ENCODE measurements at regions not wholly inside any gene's neighbourhood (a gene's known extent, or its start where the extent isn't known, plus 50 kb on each side); places are given as distances from the start of the nearest gene placed in this dataset.

DNA sequence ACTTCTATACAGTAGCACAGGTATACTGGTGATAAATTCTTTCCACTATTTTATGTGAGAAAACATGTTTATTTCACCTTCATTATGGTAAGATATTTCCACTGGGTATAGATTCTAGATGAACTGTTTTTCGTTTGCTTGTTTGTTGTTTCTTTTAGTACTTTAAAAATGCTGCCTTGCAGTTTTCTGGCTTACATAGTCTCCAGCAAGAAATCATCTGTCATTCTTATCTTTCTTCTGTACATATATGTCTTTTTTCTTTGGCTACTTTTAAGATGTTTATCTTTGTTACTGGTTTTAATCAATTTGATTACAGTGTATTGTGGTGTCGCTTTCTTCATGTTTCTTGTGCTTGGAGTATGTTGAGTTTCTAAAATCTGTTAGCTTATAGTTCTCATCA is 333.3 kb upstream of the HTR2A start:
- DNase-seq: no peak

- DNase-seq: no peak
Measured at GRCh38 chr13:47226516-47226915, 329.7 kb upstream of the HTR2A start.

DNA sequence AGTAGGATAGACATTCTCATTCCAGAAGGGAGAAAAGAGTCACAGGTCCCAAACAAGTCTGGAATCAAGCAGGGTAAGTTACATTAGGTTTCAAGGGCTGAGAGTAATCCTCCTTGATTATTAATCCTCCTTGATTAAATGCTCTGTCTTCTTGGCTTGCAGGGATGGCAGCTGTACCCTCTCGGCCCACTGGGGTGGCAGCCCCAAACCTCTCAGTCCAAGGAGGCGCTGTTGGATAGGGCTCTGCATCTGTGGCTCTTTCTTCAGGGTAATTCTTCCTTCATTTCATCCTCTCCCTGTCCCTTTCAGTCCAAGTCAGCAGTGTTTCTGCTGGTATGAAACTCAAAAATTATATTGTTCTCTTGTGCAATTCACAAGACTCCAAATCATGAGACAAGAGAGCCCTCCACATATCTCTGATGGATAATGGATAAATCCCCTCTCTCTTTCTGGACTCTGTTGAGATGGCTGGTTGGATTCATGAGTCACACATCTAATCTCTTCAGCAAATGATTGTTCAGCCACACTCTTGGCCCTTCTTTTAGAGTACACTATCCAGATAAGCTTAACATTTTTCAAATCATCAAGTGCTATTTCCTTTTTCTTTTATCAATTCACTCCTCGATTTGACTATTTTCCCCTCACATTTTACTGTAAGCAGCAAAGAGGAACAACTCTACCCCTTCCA is 323.7 kb upstream of the HTR2A start:
- no peak for DNase-seq

DNA sequence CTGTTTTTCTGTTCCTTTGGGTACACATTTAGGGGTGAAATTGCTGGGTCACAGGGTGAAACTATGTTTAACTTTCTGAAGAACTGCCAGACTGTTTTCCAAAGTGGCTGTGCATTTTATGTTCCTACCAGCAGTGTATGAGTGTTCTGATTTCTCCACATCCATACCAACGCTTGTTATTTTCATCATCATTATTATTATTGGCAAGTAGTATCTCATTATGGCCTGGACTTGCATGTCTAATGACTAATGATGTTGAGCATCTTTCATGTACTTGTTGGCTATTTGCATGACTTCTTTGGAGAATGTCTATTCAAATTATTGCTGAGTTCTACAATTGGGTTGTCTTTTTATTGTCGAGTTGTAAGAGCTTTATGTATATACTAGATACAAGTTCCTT is 321.8 kb upstream of the HTR2A start:
- DNase-seq: no peak

GRCh38 chr13:47216176-47216822 is 319.4 kb upstream of the HTR2A start:
- no peak for DNase-seq

GRCh38 chr13:47215736-47216135 is 318.9 kb upstream of the HTR2A start:
- DNase-seq: no peak

DNA sequence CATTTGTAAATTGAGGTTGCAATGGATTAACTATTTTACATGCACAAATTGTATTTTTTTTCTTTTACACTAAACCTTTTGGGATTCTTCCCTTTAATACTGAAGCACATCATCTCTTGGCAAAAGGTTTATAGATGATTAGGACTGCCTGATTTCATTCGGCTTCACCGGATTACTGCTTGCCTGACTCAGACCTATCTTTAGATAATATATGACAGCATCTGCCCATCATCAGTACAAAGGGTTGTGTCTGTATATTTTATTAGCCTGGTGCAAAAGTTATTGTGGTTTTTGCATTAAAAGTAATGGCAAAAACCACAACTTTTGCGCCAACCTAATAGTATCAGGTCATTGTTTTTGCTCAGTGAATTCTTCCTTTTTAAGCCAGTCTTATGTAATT is 316.2 kb upstream of the HTR2A start:
- DNase-seq: no peak

DNA sequence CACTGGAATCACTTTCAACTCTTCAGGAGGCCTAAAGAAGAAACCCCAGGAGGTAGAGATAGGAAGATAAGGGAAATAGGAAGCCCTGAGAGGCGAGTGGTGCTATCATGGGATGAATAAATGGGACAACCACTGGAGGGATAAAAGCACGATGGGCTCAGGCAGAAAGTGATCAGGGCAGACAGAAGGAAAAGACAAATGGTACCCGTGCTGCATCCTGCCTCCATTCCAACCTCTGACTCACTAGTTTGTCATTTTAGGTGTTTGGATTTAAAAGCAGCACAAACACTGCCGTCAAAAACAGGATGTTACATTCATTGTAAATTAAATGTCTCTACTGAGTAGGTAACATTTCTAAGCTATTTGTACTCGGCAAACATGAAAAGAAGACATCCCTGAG is 314.3 kb upstream of the HTR2A start:
- DNase-seq: no peak

DNA sequence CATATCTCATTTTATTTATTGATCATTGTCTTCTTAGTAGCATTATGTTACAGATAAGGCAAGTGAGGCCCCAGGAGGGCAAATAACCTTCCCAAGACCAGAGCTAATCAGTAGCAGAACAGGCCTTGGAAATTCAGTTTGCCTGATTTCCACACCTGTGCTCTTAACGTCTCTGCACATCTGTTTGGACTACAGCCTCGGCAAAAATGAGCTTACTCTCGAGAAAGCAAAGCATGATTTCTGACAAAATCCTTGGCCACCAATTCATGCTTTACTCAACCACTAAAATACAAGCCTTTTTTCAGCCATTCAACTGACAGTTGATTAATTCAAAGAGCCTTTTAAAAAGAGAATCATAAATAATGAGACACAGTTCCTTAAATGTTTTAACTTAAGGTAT is 309.3 kb upstream of the HTR2A start:
- no peak for DNase-seq

- DNase-seq: no peak
Measured at GRCh38 chr13:47190696-47191305, 293.9 kb upstream of the HTR2A start.

DNA sequence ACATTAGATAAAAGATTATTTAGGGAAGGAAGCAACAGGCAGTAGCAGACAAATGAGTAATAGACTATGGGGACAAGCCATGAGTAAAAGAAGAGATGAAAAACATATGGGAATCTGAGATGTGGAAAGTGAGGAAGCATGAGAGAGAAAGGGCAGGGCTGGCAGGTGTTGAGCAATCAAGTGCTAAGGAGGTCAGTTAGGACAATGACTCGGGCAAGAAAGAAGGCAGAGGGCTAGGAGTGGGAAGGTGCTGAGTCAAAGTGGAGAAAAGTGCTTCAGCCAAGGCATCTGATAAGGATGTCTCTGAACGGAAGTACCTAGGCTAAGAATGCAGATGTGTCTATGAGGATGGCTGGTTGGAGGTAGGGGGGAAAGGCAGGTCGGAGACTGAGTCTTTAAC is 291.9 kb upstream of the HTR2A start:
- no peak for DNase-seq

- DNase-seq: no peak
Measured at GRCh38 chr13:47186471-47186870, 289.6 kb upstream of the HTR2A start.

DNA sequence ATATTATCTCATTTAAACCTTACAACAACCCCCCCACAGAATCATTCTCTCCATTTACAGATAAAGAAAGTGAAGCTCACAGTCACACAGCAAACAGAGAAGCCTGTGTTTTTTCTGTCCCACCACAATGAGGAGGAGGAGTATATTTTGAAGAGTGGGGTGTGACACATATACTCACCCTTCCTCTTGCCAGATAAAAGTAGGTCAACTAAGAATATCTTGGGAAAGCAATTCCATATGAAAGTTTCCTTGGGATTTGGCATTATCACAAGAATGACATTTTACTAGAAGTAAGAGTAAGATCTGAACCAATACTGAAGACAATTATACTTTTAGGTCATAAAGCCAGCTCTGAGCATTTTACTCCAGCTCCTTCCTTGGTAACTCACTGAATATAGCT is 287.5 kb upstream of the HTR2A start:
- no peak for DNase-seq

GRCh38 chr13:47179321-47179720 is 282.5 kb upstream of the HTR2A start:
- no peak for DNase-seq

DNA sequence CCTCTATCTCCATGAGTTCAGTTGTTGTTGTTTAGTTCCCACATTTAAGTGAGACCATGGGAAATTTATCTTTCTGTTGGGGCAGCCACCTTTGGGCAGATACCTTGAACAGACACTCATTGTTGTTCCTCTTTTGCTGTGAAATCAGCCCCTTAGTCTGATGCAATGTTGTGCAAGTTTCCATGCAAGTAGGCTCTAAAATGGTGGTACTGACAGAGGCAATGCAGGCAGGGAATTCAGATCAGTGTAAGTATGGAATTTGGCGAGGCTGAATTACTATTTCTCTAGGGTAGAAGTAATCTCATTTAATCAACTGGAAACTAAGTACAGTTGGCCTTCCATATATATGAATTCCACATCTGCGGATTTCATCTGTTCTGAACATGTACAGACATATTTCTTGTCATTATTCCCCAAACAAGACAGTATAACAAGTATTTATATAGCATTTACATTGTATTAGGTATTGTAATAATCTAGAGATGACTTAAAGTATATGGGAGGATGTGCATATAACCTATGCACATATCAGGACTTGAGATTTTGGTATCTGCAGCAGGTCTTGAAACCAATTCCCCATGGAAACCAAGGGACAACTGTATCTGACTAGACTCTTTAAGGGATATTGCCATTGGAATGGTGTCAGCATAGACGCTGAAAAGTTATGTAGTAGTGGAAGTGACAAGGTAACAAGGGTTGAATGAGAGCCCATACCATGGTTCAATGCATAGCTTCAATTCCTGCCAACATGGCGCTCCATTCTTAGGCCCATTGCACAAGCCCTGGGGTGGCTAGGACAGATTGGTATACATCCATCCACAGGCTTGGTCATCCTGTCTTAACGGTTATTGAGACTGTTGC is 281.5 kb upstream of the HTR2A start:
- no peak for DNase-seq

- DNase-seq: no peak
Measured at GRCh38 chr13:47175172-47175866, 278.5 kb upstream of the HTR2A start.

- no peak for DNase-seq
Measured at GRCh38 chr13:47170971-47171370, 274.1 kb upstream of the HTR2A start.

GRCh38 chr13:47168618-47169017 is 271.8 kb upstream of the HTR2A start:
- DNase-seq: no peak

DNA sequence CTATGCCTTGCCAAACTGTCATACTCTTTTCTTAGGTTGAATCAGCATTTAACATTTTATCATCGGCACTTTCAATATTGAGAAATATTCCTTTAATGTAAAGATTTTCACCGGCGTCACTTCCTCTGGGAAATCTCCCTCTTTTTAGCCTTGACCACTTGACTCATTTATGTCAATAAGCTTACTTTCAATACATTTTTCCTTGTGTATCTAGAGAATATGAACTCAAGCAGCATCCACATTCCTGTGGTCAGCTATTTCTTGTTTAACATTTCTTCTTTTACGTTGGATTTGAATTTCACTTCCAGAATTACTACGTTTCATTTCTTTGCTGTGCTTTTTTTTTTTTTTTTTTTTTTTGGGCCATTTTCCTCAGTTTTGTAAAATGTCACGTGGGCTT is 271.2 kb upstream of the HTR2A start:
- no peak for DNase-seq

DNA sequence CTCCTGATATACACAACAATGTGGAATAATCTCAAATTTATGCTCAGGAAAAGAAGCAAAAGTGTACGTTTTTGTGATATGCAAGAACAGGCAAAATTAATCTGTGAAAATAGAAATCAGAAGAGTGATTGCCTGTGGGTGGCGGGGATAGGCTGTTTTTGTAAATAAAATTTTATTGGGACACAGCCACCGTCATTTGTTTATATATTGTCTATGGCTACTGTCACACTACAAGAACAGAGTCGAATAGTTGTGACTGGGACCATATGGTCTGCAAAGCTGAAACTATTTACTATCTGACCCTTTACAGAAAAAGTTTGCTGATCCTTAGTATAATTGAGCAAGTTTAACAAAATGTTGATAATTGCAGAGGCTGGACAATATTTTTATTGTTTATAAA is 269.5 kb upstream of the HTR2A start:
- DNase-seq: no peak

DNA sequence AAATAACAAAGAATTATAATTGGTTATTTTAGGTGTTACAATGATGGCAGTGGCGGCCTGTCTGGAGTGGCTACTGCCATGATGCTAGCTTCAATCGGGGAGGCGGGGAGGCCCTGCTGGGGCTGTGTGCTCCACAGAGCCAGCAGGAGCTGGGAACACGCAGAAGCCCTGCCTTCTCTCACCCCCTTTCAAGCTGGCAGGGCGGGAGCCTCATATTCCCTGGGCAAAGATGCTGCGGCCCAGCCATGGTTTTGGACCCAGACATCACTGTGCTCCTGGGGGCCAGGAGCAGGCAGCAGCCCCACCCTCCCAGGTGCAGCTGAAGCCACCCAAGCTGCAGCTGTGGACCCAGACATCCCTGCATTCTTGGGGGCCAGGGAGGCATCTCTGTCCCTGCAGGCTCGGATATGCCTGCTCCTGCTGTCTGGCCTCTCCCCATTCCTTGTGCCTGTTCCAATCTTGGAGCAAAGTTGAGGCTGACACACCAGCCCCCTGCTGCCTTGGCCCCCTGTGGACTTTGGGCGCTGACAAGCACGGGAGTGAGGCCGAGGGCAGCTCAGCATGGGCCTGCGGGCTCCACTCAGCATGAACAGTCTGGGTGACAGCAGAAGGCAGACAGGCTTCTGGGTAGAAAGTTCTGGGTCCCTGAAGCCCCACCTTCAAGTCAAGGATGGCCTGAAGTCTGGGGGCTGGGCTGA is 263.1 kb upstream of the HTR2A start:
- DNase-seq: no peak

GRCh38 chr13:47158593-47158992 is 261.7 kb upstream of the HTR2A start:
- DNase-seq: no peak

Data from hippocampal formation (tissue), 2 donors.